PC-3 (cell line): ENCODE measurements at regions not wholly inside any gene's neighbourhood (a gene's known extent, or its start where the extent isn't known, plus 50 kb on each side); places are given as distances from the start of the nearest gene placed in this dataset.

Source experiments
- EZH2 ChIP-seq: fragments of 300-600 bp; sonication (generic); IDR thresholded peaks from one replicate; pipeline ENCODE4 v1.6.1; 2017; ENCODE audit warnings: antibody characterized with exemption, mild to moderate bottlenecking, low read length; ENCODE audit not compliant: unreplicated experiment
- EZH2phosphoT487 ChIP-seq: fragments of 300-600 bp; sonication (generic); IDR thresholded peaks from 2 replicates; pipeline ENCODE4 v1.6.1; 2018; ENCODE audit warnings: mild to moderate bottlenecking, antibody characterized with exemption, low read length, borderline replicate concordance
- TF ChIP-seq, protein P1 (sequence below): fragments of 300-600 bp; sonication (generic); conservative IDR thresholded peaks from 2 replicates; pipeline ENCODE4 v1.5.1; 2017; ENCODE audit warnings: antibody characterized with exemption, low read depth, mild to moderate bottlenecking, low read length

DNA sequence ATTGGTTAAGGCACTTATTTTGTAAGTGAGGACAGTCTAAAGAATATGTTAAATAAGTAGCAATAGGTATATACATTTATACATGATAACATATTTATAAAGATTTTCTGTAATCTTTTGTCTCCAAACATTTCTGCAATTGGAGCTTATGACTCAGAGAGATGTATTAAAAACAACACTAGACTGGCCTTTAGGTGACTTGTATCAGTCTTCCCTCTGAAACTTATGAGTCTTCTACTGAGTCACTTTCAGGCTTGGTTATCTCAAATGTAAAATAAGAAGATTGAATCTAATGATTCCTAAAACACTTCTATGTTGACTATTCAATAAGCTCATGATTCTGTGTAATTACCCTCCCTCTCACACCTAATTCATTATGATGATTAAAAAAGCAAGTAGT is 672.6 kb upstream of the NEGR1 start:
- TF ChIP-seq, protein P1, sequence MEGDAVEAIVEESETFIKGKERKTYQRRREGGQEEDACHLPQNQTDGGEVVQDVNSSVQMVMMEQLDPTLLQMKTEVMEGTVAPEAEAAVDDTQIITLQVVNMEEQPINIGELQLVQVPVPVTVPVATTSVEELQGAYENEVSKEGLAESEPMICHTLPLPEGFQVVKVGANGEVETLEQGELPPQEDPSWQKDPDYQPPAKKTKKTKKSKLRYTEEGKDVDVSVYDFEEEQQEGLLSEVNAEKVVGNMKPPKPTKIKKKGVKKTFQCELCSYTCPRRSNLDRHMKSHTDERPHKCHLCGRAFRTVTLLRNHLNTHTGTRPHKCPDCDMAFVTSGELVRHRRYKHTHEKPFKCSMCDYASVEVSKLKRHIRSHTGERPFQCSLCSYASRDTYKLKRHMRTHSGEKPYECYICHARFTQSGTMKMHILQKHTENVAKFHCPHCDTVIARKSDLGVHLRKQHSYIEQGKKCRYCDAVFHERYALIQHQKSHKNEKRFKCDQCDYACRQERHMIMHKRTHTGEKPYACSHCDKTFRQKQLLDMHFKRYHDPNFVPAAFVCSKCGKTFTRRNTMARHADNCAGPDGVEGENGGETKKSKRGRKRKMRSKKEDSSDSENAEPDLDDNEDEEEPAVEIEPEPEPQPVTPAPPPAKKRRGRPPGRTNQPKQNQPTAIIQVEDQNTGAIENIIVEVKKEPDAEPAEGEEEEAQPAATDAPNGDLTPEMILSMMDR = no peak
- TF ChIP-seq EZH2 (no peak), EZH2phosphoT487 (no peak)
